GM19463 (cell line): ENCODE measurements at regions not wholly inside any gene's neighbourhood (a gene's known extent, or its start where the extent isn't known, plus 50 kb on each side); places are given as distances from the start of the nearest gene placed in this dataset.
A peak's percentile ranks its signal among the peaks of the same experiment; 100 is the strongest.

ENCODE experiments used
- ATAC-seq: cut with Tn5 transposase; IDR thresholded peaks from one replicate; pipeline ENCODE4 v1.9.1; 2021; ENCODE audit warnings: mild to moderate bottlenecking, moderate library complexity; ENCODE audit not compliant: unreplicated experiment

DNA sequence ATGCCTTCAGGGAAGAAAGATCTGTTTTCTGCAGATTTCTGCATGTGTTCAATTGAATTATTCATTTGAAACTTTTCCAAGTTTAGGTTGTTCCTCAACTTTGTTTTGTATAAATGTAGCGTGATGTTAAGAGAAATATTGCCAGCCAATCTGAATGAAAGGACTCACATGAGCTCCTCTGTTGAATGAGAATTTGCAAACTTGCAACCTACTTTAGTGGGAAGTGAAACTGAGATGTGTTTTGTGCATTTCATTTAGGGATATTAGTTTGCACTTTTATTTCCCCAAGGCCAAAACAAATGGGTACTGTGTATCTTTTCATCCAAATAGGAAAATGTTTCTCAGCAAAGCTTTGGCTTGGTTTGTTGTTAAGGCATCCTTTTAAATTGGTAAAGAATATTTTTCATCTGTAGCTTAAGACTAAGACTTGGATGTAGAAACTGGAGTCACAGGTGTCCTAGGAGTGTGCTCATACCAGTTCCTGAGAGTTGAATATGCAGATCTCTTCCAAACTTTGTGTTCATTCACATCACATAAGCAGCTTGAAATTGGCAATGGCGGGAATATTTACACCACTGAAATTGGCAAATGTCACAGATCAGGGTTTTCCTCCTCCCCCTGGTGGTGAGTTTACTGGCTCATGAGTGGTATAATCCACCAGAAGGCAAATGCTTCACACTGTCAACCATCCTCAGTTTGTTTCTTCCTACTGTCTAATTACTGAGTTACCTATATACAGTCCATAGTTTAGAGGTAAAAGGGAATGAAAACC lies 193.6 kb upstream of the BANK1 start:
- ATAC-seq: peak; percentile 55

GRCh38 chr4:101594588-101594987 lies 195.9 kb upstream of the BANK1 start:
- no peak for ATAC-seq

GRCh38 chr4:101593666-101594065 lies 196.9 kb upstream of the BANK1 start:
- ATAC-seq: no peak

- ATAC-seq: no peak
These were observed 206.2 kb upstream of the BANK1 start for GRCh38 chr4:101584306-101584705.

DNA sequence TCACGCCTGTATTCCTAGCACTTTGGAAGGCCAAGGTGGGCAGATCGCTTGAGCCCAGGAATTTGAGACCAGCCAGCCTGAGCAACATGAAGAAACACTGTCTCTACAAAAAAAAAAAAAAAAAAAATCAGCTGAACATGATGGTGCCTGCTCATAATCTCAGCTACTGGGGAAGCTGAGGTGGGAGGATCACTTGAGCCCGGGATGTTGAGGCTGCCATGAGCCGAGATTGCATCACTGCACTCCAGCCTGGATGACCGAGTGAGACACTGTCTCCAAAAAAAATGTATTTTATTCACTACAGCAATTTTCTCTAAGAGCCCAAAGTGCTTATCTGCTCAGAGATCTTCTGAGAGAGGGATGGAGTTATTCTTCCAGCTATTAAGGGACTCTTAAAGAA lies 215.8 kb upstream of the PPP3CA start:
- no peak for ATAC-seq

- ATAC-seq: no peak
These were observed 209.5 kb upstream of the PPP3CA start for GRCh38 chr4:101556842-101557241.

DNA sequence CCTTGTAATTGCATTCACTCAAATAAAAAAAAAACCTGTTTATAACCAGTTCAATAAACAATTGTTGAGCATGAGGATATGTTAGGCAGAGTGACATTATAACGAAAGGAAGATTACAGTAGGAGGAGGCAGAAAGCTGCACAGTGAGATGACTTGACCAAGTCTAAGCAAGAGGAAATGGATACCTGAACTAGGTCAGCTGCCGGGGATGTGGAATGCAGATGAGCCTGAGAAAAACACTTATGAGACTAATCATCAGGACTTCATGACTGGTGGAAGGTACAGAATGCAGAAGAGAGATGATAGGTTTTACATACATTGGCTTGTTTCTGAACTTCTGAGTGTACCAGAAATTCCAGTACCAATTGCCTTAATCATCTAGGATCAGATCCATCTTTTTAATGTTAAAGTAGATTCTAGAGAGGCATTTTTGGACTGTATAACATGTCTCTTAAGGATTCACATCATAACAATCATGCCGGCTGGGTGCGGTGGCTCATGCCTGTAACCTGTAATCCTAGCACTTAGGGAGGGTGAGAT lies 208.1 kb upstream of the PPP3CA start:
- ATAC-seq: no peak

GRCh38 chr4:101540336-101540735 lies 193.0 kb upstream of the PPP3CA start:
- no peak for ATAC-seq

DNA sequence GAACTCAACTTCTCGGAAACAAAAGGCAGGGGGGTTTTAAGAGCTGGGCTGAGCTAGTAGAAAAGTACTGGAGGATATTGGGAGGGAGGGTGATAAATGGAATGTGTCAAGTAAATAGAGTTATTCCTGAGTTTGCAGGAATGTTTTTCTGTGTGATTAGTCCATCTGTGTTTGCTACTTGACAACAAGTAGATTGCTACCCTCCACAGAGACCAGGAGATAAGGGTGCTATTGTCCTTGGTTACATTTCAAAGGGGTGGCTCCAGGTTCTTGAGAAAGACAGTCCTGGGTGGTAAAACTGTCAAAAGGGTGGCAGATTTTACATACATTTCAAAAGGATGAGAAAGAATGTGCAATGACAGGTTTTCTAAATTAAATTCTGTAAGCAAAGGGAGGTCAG lies 181.2 kb upstream of the PPP3CA start:
- no peak for ATAC-seq

DNA sequence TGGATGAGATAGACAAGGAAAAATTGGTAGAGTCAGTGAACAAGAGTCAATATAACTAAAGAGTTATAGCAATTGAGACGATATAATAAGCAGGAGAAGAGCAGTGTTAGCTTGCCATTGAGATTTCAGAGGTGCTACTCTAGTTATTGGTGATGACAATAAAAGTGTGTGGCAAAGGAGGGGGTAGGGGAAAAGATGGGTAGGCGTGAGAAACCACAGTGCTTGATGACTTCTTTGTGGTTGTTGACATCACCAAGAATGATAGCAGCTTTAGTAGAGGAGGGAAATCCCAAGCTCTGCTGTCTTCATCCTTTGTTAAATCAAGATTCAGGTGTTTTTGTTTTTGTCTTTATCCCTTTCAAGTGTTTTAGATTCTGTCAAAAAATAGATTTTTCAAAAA lies 179.9 kb upstream of the PPP3CA start:
- peak; percentile 99 for ATAC-seq

- ATAC-seq: no peak
These were observed 168.2 kb upstream of the PPP3CA start for GRCh38 chr4:101515566-101515965.

DNA sequence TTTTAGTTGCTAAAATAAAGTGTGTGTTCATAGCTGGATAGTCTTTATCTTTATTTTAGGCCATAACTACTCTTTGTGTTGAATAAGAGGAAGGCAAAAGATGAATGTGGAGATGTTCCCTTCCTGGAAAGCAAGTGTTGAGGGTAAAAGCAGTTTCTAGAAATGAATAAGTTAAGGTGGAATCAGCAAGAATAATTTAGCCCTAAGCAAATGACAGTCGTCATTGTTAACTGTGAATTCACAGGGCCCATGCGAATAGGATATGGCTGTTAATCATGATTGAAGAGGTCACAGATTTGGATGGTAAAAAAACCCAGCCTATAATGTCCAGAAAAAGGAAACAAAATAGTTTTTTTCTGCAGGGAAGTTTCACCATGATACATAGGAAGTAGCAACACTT lies 167.8 kb upstream of the PPP3CA start:
- no peak for ATAC-seq

DNA sequence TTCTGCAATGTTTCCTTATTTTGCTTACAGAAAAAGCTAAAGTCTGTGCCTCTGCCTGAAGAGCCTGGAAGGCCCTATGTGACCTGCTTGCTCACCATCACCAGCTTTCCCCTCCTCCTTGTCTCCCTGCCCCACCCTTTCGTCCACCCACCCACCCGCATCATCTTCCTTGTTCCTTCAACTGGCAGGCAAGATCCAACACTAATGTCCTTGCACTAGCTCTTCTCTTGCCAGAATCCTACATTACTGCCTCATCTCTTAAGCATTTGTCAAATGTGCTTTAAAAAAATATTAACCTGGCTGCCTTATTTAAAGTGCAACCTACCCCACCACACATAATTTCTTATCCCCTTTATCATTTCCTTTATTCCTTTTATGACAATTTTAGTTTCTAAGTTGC lies 165.1 kb upstream of the PPP3CA start:
- ATAC-seq: no peak

- ATAC-seq: no peak
These were observed 154.1 kb upstream of the PPP3CA start for GRCh38 chr4:101501421-101501820.

- ATAC-seq: no peak
These were observed 153.4 kb upstream of the PPP3CA start for GRCh38 chr4:101500742-101501141.

GRCh38 chr4:101475246-101475645 lies 127.9 kb upstream of the PPP3CA start:
- no peak for ATAC-seq

DNA sequence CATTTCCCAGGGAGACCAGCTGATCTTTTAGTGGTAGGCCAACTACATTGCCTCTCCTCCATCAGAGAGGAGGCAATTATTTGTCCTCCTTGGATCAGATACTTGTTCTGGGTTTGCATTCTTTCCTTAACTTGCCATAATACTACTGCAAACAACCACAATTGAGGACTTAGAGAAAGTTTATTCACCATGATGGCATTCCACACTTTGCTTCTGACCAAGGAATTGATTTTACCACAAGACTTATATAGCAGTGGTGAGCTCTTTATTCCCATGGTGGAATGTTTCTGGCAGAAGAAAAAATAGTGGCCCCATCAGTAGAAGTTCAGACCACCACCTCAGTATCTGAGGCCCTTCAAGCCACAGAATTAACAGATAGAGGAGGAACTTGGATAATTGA lies 123.9 kb upstream of the PPP3CA start:
- no peak for ATAC-seq

GRCh38 chr4:101464596-101464995 lies 117.3 kb upstream of the PPP3CA start:
- ATAC-seq: no peak

GRCh38 chr4:101458914-101459313 lies 111.6 kb upstream of the PPP3CA start:
- no peak for ATAC-seq

GRCh38 chr4:101458473-101458872 lies 111.1 kb upstream of the PPP3CA start:
- no peak for ATAC-seq

- no peak for ATAC-seq
These were observed 103.8 kb upstream of the PPP3CA start for GRCh38 chr4:101451086-101451485.

- ATAC-seq: no peak
These were observed 94.1 kb upstream of the PPP3CA start for GRCh38 chr4:101441446-101441845.

DNA sequence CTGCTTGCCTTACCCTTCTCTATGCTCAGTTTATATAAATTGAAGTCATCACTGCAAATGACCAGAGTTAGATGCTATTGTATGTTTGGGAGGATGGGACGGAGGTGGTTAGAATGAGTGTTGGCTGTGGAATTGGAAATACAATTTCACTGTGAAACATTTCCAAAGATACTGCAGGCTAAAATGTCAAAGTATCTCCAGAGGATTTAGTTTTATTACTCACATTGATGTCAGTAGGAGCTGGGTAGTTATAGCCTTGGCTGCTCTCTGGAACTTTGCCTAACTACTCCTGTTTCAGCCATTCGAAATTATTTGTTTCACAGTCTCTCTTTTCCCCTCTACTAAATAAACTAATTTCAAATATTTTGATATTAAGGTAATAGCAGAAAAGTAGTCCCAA lies 92.6 kb upstream of the PPP3CA start:
- no peak for ATAC-seq
